ENCODE measurements at regions not wholly inside any gene's neighbourhood (a gene's known extent, or its start where the extent isn't known, plus 50 kb on each side); places are given as distances from the start of the nearest gene placed in this dataset.

- DNase-seq (ENCODE audit: low spot score): no peak
Measured at GRCh38 chr5:93057311-93057710, 523.7 kb downstream of the NR2F1-AS1 start.

- DNase-seq (ENCODE audit: low spot score): no peak
Measured at GRCh38 chr5:93055971-93056370, 525.0 kb downstream of the NR2F1-AS1 start.

- DNase-seq (ENCODE audit: low spot score): no peak
Measured at GRCh38 chr5:93055561-93055960, 525.5 kb downstream of the NR2F1-AS1 start.

GRCh38 chr5:93054424-93055163 is 526.4 kb downstream of the NR2F1-AS1 start:
- DNase-seq (ENCODE audit: low spot score): no peak

- DNase-seq (ENCODE audit: low spot score): no peak
Measured at GRCh38 chr5:93053825-93054224, 527.2 kb downstream of the NR2F1-AS1 start.

- DNase-seq (ENCODE audit: low spot score): no peak
Measured at GRCh38 chr5:93048858-93049257, 532.2 kb downstream of the NR2F1-AS1 start.

- no peak for DNase-seq (ENCODE audit: low spot score)
Measured at GRCh38 chr5:93044859-93045666, 536.0 kb downstream of the NR2F1-AS1 start.

GRCh38 chr5:93039888-93040287 is 541.1 kb downstream of the NR2F1-AS1 start:
- no peak for DNase-seq (ENCODE audit: low spot score)

GRCh38 chr5:93034621-93035590 is 546.1 kb downstream of the NR2F1-AS1 start:
- DNase-seq (ENCODE audit: low spot score): no peak

- DNase-seq (ENCODE audit: low spot score): no peak
Measured at GRCh38 chr5:93022796-93023447, 558.1 kb downstream of the NR2F1-AS1 start.

- DNase-seq (ENCODE audit: low spot score): no peak
Measured at GRCh38 chr5:93022211-93022610, 558.8 kb downstream of the NR2F1-AS1 start.

- DNase-seq (ENCODE audit: low spot score): no peak
Measured at GRCh38 chr5:93019896-93020295, 561.1 kb downstream of the NR2F1-AS1 start.

- DNase-seq (ENCODE audit: low spot score): no peak
Measured at GRCh38 chr5:93018461-93018860, 562.6 kb downstream of the NR2F1-AS1 start.

- no peak for DNase-seq (ENCODE audit: low spot score)
Measured at GRCh38 chr5:93017849-93018248, 563.2 kb downstream of the NR2F1-AS1 start.

- no peak for DNase-seq (ENCODE audit: low spot score)
Measured at GRCh38 chr5:93017376-93017775, 563.6 kb downstream of the NR2F1-AS1 start.

- DNase-seq (ENCODE audit: low spot score): no peak
Measured at GRCh38 chr5:93010616-93011015, 570.4 kb downstream of the NR2F1-AS1 start.

- DNase-seq (ENCODE audit: low spot score): no peak
Measured at GRCh38 chr5:93010037-93010436, 571.0 kb downstream of the NR2F1-AS1 start.

- DNase-seq (ENCODE audit: low spot score): no peak
Measured at GRCh38 chr5:93008502-93009207, 572.4 kb downstream of the NR2F1-AS1 start.

- no peak for DNase-seq (ENCODE audit: low spot score)
Measured at GRCh38 chr5:93006915-93007314, 574.1 kb downstream of the NR2F1-AS1 start.

- DNase-seq (ENCODE audit: low spot score): no peak
Measured at GRCh38 chr5:92998456-92998855, 582.6 kb downstream of the NR2F1-AS1 start.

GRCh38 chr5:92994392-92994791 is 586.6 kb downstream of the NR2F1-AS1 start:
- DNase-seq (ENCODE audit: low spot score): no peak
